GM18517 (cell line): ENCODE measurements at regions not wholly inside any gene's neighbourhood (a gene's known extent, or its start where the extent isn't known, plus 50 kb on each side); places are given as distances from the start of the nearest gene placed in this dataset.

ENCODE experiments used
- ATAC-seq: cut with Tn5 transposase; IDR thresholded peaks from one replicate; pipeline ENCODE4 v1.9.1; 2021; ENCODE audit warnings: mild to moderate bottlenecking, moderate library complexity; ENCODE audit not compliant: unreplicated experiment

- no peak for ATAC-seq
Measured at GRCh38 chr21:35361988-35362387, 312.9 kb upstream of the RUNX1 start.

- no peak for ATAC-seq
Measured at GRCh38 chr21:35360870-35361570, 311.9 kb upstream of the RUNX1 start.

GRCh38 chr21:35359076-35359475, 310.0 kb upstream of the RUNX1 start:
- no peak for ATAC-seq

GRCh38 chr21:35358008-35358407, 308.9 kb upstream of the RUNX1 start:
- no peak for ATAC-seq

- ATAC-seq = no peak
Measured at GRCh38 chr21:35357041-35357780, 308.1 kb upstream of the RUNX1 start.

- no peak for ATAC-seq
Measured at GRCh38 chr21:35354078-35354477, 305.0 kb upstream of the RUNX1 start.

- no peak for ATAC-seq
Measured at GRCh38 chr21:35352793-35353192, 303.7 kb upstream of the RUNX1 start.

- no peak for ATAC-seq
Measured at GRCh38 chr21:35352066-35352770, 303.1 kb upstream of the RUNX1 start.

- ATAC-seq = no peak
Measured at GRCh38 chr21:35351434-35351833, 302.3 kb upstream of the RUNX1 start.

GRCh38 chr21:35350965-35351364, 301.9 kb upstream of the RUNX1 start:
- ATAC-seq = no peak

- ATAC-seq = no peak
Measured at GRCh38 chr21:35349376-35350080, 300.4 kb upstream of the RUNX1 start.

GRCh38 chr21:35348686-35349085, 299.6 kb upstream of the RUNX1 start:
- ATAC-seq = no peak

- no peak for ATAC-seq
Measured at GRCh38 chr21:35346697-35347096, 297.6 kb upstream of the RUNX1 start.

- no peak for ATAC-seq
Measured at GRCh38 chr21:35345954-35346353, 296.9 kb upstream of the RUNX1 start.

GRCh38 chr21:35344582-35344981, 295.5 kb upstream of the RUNX1 start:
- no peak for ATAC-seq

GRCh38 chr21:35343046-35343819, 294.1 kb upstream of the RUNX1 start:
- no peak for ATAC-seq

- no peak for ATAC-seq
Measured at GRCh38 chr21:35342440-35342839, 293.3 kb upstream of the RUNX1 start.

GRCh38 chr21:35340273-35340672, 291.2 kb upstream of the RUNX1 start:
- ATAC-seq = no peak

- ATAC-seq = no peak
Measured at GRCh38 chr21:35338881-35339632, 290.0 kb upstream of the RUNX1 start.

GRCh38 chr21:35338281-35338680, 289.2 kb upstream of the RUNX1 start:
- no peak for ATAC-seq
